K562 (cell line): ENCODE measurements at regions not wholly inside any gene's neighbourhood (a gene's known extent, or its start where the extent isn't known, plus 50 kb on each side); places are given as distances from the start of the nearest gene placed in this dataset.

Source experiments
- ATAC-seq: fragments of 200-7000 bp; cut with Tn5 transposase; 3 replicates; pipeline ENCODE4 v1.9.1; 2020; ENCODE audit warnings: moderate library complexity
- BruUV-seq: library from RNA; stranded (reverse); fragments of 400-500 nt; replicated peaks from 2 replicates; lab custom pipeline; 2021; lab: Mats Ljungman, UMichigan
- CTCF ChIA-PET: fragments of 300-600 bp; formaldehyde crosslinking; extraction: SDS; loops from one replicate; lab custom pipeline; 2021; ENCODE audit warnings: low intra/inter-chr PET ratio; lab: Yijun Ruan, JAX
- POLR2A ChIA-PET: fragments of 300-600, 350-650 bp; sonication (Branson Sonifier 250); formaldehyde crosslinking; extraction: SDS; loops from one replicate; lab custom pipeline; 2021; ENCODE audit warnings: antibody characterized with exemption, inconsistent platforms; lab: Yijun Ruan, JAX
- DNase-seq, 4 experiments: peaks; one replicate each; pipeline versions ENCODE4 v3.0.0 to v3.0.0-alpha.2; 2011 to 2018; ENCODE audit warnings: low spot score in 3 of 4, mixed read lengths in 3 of 4; ENCODE audit errors: extremely low read depth in 1 of 4
- FAIRE-seq: peaks from 2 replicates; lab custom pipeline; 2011; peaks lifted over from hg19 to GRCh38; lab: Jason Lieb, UNC
- H2AFZ ChIP-seq: 2 replicates; pipeline ENCODE4 v1.6.0; 2011; ENCODE audit warnings: low read depth, low read length, control low read depth, inconsistent platforms
- H3K27ac ChIP-seq: fragments of 200-600 bp; 3 replicates; pipeline ENCODE4 v1.8.0; 2011; ENCODE audit warnings: low read depth, mild to moderate bottlenecking, control low read depth, inconsistent platforms, low read length, moderate library complexity, mixed read lengths; ENCODE audit errors: extremely low read depth
- H3K27me3 ChIP-seq, 2 experiments: fragments of 300-600 bp in 1 of 2; 2 replicates in 1 of 2; 3 replicates in 1 of 2; pipeline versions ENCODE4 v1.6.0 to v1.8.0; 2011; ENCODE audit warnings: inconsistent platforms in 2 of 2, low read length in 2 of 2, mild to moderate bottlenecking in 1 of 2, mixed read lengths in 1 of 2, moderate library complexity in 1 of 2; ENCODE audit not compliant: control insufficient read depth in 2 of 2, insufficient read depth in 2 of 2
- H3K36me3 ChIP-seq: fragments of 300-600 bp; 3 replicates; pipeline ENCODE4 v1.8.0; 2011; ENCODE audit warnings: mild to moderate bottlenecking, low read length, inconsistent platforms; ENCODE audit not compliant: control insufficient read depth, insufficient read depth
- H3K4me1 ChIP-seq, 2 experiments: fragments of 200-600 bp in 1 of 2; replicated peaks in 1 of 2; 2 replicates in 1 of 2; 3 replicates in 1 of 2; pipeline versions ENCODE4 v1.5.1 to v1.8.0; 2011; ENCODE audit warnings: inconsistent platforms in 2 of 2, low read length in 2 of 2, mild to moderate bottlenecking in 1 of 2, mixed read lengths in 1 of 2, moderate library complexity in 1 of 2; ENCODE audit not compliant: control insufficient read depth in 2 of 2, insufficient read depth in 2 of 2
- H3K4me2 ChIP-seq: 2 replicates; pipeline ENCODE4 v1.6.1; 2011; ENCODE audit warnings: low read length, control low read depth, inconsistent platforms, mixed read lengths; ENCODE audit not compliant: insufficient read depth
- H3K4me3 ChIP-seq: fragments of 200-600 bp; sonication (generic), shearing (Covaris generic); 2 replicates; pipeline ENCODE4 v1.5.1; 2016; ENCODE audit warnings: control low read depth, inconsistent platforms
- H3K79me2 ChIP-seq: fragments of 200-600 bp; 3 replicates; pipeline ENCODE4 v1.8.0; 2011; ENCODE audit warnings: low read length, inconsistent platforms; ENCODE audit not compliant: control insufficient read depth, insufficient read depth
- H3K9ac ChIP-seq, 2 experiments: 2 replicates each; pipeline versions ENCODE4 v1.6.0 to v1.6.1; 2011; ENCODE audit warnings: low read depth in 2 of 2, low read length in 2 of 2, control low read depth in 1 of 2, inconsistent platforms in 1 of 2, mild to moderate bottlenecking in 1 of 2, mixed read lengths in 1 of 2; ENCODE audit not compliant: insufficient read depth in 1 of 2
- H3K9me1 ChIP-seq: one replicate; pipeline ENCODE4 v1.6.0; 2011; ENCODE audit warnings: inconsistent platforms, mild to moderate bottlenecking, low read length, moderate library complexity; ENCODE audit not compliant: control insufficient read depth, insufficient read depth
- H3K9me3 ChIP-seq: replicated peaks from 2 replicates; pipeline ENCODE4 v1.5.1; 2011; ENCODE audit warnings: low read depth, low read length, inconsistent platforms; ENCODE audit not compliant: control insufficient read depth, insufficient read depth
- H4K20me1 ChIP-seq: replicated peaks from 2 replicates; pipeline ENCODE4 v1.6.1; 2011; ENCODE audit warnings: low read length, inconsistent platforms, mixed read lengths; ENCODE audit not compliant: control insufficient read depth, insufficient read depth
- CREM ChIP-seq: IDR thresholded peaks from 2 replicates; pipeline ENCODE4 v1.6.1; 2014; ENCODE audit warnings: antibody characterized with exemption, low read depth
- HDAC6 ChIP-seq: IDR thresholded peaks from 2 replicates; pipeline ENCODE4 v1.6.1; 2012; ENCODE audit warnings: low read depth, mild to moderate bottlenecking, control low read depth, inconsistent platforms, low read length, moderate library complexity
- HINFP ChIP-seq: fragments of 450-650 bp; conservative IDR thresholded peaks from 2 replicates; pipeline ENCODE4 v1.6.1; 2016; ENCODE audit warnings: missing genetic modification characterization, low read depth, mild to moderate bottlenecking, control low read depth, missing compliant biosample characterization
- KAT2B ChIP-seq: IDR thresholded peaks from one replicate; pipeline ENCODE4 v1.6.1; 2012; ENCODE audit warnings: low read depth, mild to moderate bottlenecking, control low read depth, inconsistent platforms, low read length, moderate library complexity
- KDM4B ChIP-seq, 2 experiments: fragments of 450-650 bp in 1 of 2; sonication (generic) in 1 of 2; IDR thresholded peaks; 2 replicates each; pipeline ENCODE4 v1.6.1; 2016 to 2017; ENCODE audit warnings: borderline replicate concordance in 2 of 2, antibody characterized with exemption in 1 of 2, low read depth in 1 of 2, mild to moderate bottlenecking in 1 of 2
- MIER1 ChIP-seq: fragments of 450-650 bp; IDR thresholded peaks from 2 replicates; pipeline ENCODE4 v1.6.1; 2016; ENCODE audit warnings: antibody characterized with exemption, mild to moderate bottlenecking, low read depth
- NCOA2 ChIP-seq, 2 experiments: fragments of 450-650 bp; IDR thresholded peaks; 2 replicates each; pipeline ENCODE4 v1.6.1; 2018; ENCODE audit warnings: mild to moderate bottlenecking in 2 of 2, moderate library complexity in 1 of 2; ENCODE audit not compliant: partially characterized antibody in 2 of 2
- SAP30 ChIP-seq: fragments of 200-600 bp; sonication (generic); IDR thresholded peaks from 2 replicates; pipeline ENCODE4 v1.6.1; 2012; ENCODE audit warnings: borderline replicate concordance, low read depth, mild to moderate bottlenecking, moderate library complexity, low read length, control low read depth, inconsistent platforms; ENCODE audit not compliant: insufficient read depth, poor library complexity, severe bottlenecking
- TARDBP ChIP-seq: fragments of 450-650 bp; IDR thresholded peaks from 2 replicates; pipeline ENCODE4 v1.6.1; 2016
- TSC22D4 ChIP-seq: fragments of 450-650 bp; IDR thresholded peaks from 2 replicates; pipeline ENCODE4 v1.6.1; 2016; ENCODE audit warnings: missing genetic modification characterization, missing biosample characterization, control low read depth
- ZEB2 ChIP-seq: fragments of 450-650 bp; IDR thresholded peaks from 2 replicates; pipeline ENCODE4 v1.6.1; 2016
- ZNF174 ChIP-seq: fragments of 250-450 bp; sonication (Bioruptor Pico); IDR thresholded peaks from 2 replicates; pipeline ENCODE4 v1.4.0; 2020; ENCODE audit warnings: mild to moderate bottlenecking
- ZSCAN32 ChIP-seq: fragments of 450-650 bp; formaldehyde crosslinking; IDR thresholded peaks from 2 replicates; pipeline ENCODE4 v1.4.0; 2020; ENCODE audit warnings: mild to moderate bottlenecking, moderate library complexity
- WGBS: fragments of 100-300 bp; shearing (Covaris generic); methylation state at CpG from one replicate; pipeline ENCODE4 v1.1.6; 2016; ENCODE audit warnings: low coverage, mixed read lengths; ENCODE audit not compliant: insufficient coverage; ENCODE audit errors: missing lambda C conversion rate; 5-methylcytosine and 5-hydroxymethylcytosine counted together
- in situ Hi-C: fragments of 300-500 bp; cut with MboI; formaldehyde crosslinking; loops from 4 replicates; pipeline ENCODE4 v1.15.0; 2018; ENCODE audit warnings: inconsistent platforms, mixed read lengths
- intact Hi-C: fragments of 100-400 bp; cut with micrococcal nuclease; formaldehyde crosslinking; loops from 2 replicates; pipeline ENCODE4 v1.14.2; 2022
- TF ChIP-seq, protein P1 (sequence below): fragments of 250-450 bp; sonication (Bioruptor Pico); IDR thresholded peaks from 2 replicates; pipeline ENCODE4 v1.5.0; 2021; ENCODE audit warnings: mild to moderate bottlenecking, borderline replicate concordance

DNA sequence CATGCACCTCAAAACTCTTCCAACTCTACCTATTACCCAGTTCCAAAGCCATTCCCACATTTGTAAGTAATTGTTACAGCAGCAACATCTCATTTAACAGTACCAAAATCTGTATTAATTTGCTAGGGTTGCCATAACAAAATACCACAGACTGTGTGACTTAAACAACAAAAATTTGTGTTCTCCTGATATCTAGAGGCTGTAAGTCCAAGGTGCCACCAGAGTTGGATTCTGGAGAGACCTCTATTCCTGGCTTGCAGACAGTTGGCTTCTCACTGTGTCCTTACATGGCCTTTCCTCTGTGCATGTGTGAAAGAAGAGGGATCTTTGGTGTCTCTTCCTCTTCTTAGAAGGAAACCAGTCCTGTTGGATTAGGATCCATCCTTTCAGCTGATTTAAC lies 203.8 kb upstream of the PIK3R1 start:
- ATAC-seq: no peak
- no peak overlapping the region for H3K4me3 ChIP-seq
- no peak for FAIRE-seq
- DNase-seq: no peak
- in situ Hi-C loops (no loop called here), intact Hi-C loops (no loop called here)
- TF ChIP-seq HINFP (tag): no peak
- no peak for TF ChIP-seq MIER1
- no peak overlapping the region for H3K27ac ChIP-seq
- no peaks in the 10 kb centered on the region for H3K9me3 ChIP-seq
- H2AFZ ChIP-seq: no peak overlapping the region
- BruUV-seq: no TSS peak
- H3K4me2 ChIP-seq: no peak overlapping the region
- no peaks in the 10 kb centered on the region for H3K79me2 ChIP-seq
- no peaks in the 10 kb centered on the region for H3K4me1 ChIP-seq
- ChIA-PET CTCF (no interaction called here), POLR2A (no interaction called here)
- no peaks in the 10 kb centered on the region for H3K9me1 ChIP-seq
- no peak overlapping the region for H3K9ac ChIP-seq
- H3K27me3 ChIP-seq: no peaks in the 10 kb centered on the region; a peak in 2 of 5 replicates
- H4K20me1 ChIP-seq: no peaks in the 10 kb centered on the region
- no peaks in the 10 kb centered on the region for H3K36me3 ChIP-seq

GRCh38 chr5:68011259-68011760 lies 204.2 kb upstream of the PIK3R1 start:
- DNase-seq (no peak), FAIRE-seq (no peak), ATAC-seq (no peak)
- Histone ChIP-seq H2AFZ (no peak overlapping the region), H3K4me3 (no peak overlapping the region), H4K20me1 (no peaks in the 10 kb centered on the region), H3K4me1 (no peaks in the 10 kb centered on the region), H3K4me2 (no peak overlapping the region), H3K36me3 (no peaks in the 10 kb centered on the region), H3K27me3 (no peaks in the 10 kb centered on the region; a peak in 2 of 5 replicates), H3K9ac (no peak overlapping the region), H3K27ac (no peak overlapping the region), H3K9me1 (no peaks in the 10 kb centered on the region), H3K79me2 (no peaks in the 10 kb centered on the region), H3K9me3 (no peaks in the 10 kb centered on the region)
- CTCF ChIA-PET: no interaction called here
- intact Hi-C loops (no loop called here), in situ Hi-C loops (no loop called here)
- POLR2A ChIA-PET: interaction anchor here (0.6 kb wide), 1 partner anchor 21 kb away, joined by 3 read pairs; no protein-coding TSS in a partner anchor
- 0% methylated on average over 2 of the region's 2 CpGs for WGBS
- no TSS peak for BruUV-seq
- TF ChIP-seq TARDBP (no peak), ZSCAN32 (CRISPR knock-in tag) (no peak), HDAC6 (no peak), ZEB2 (no peak), TSC22D4 (no peak), NCOA2 (IDR thresholded peaks at IDR 0.05; ENCODE audit: partially characterized antibody in 2 of 2) (no peak), CREM (no peak), SAP30 (no peak), ZNF174 (no peak), KAT2B (no peak), KDM4B (IDR thresholded peaks at IDR 0.05; ENCODE audit: borderline replicate concordance in 2 of 2, low read depth in 1 of 2) (no peak)
- TF ChIP-seq, protein P1, sequence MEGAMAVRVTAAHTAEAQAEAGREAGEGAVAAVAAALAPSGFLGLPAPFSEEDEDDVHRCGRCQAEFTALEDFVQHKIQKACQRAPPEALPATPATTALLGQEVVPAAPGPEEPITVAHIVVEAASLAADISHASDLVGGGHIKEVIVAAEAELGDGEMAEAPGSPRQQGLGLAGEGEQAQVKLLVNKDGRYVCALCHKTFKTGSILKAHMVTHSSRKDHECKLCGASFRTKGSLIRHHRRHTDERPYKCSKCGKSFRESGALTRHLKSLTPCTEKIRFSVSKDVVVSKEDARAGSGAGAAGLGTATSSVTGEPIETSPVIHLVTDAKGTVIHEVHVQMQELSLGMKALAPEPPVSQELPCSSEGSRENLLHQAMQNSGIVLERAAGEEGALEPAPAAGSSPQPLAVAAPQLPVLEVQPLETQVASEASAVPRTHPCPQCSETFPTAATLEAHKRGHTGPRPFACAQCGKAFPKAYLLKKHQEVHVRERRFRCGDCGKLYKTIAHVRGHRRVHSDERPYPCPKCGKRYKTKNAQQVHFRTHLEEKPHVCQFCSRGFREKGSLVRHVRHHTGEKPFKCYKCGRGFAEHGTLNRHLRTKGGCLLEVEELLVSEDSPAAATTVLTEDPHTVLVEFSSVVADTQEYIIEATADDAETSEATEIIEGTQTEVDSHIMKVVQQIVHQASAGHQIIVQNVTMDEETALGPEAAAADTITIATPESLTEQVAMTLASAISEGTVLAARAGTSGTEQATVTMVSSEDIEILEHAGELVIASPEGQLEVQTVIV (CRISPR knock-in tag): no peak
